NAMALWA (cell line): ENCODE measurements at regions not wholly inside any gene's neighbourhood (a gene's known extent, or its start where the extent isn't known, plus 50 kb on each side); places are given as distances from the start of the nearest gene placed in this dataset.
A peak's percentile ranks its signal among the peaks of the same experiment; 100 is the strongest.

Experiments
- DNase-seq: peaks from one replicate; pipeline ENCODE4 v3.0.0-alpha.2; 2015; ENCODE audit warnings: low spot score

- no peak for DNase-seq
Observed at GRCh38 chr1:9419369-9420041, 119.8 kb upstream of the SLC25A33 start.

- DNase-seq: peak; percentile 37
Observed at GRCh38 chr1:9420835-9421532, 118.3 kb upstream of the SLC25A33 start.

- no peak for DNase-seq
Observed at GRCh38 chr1:9421533-9421873, 117.8 kb upstream of the SLC25A33 start.

DNA sequence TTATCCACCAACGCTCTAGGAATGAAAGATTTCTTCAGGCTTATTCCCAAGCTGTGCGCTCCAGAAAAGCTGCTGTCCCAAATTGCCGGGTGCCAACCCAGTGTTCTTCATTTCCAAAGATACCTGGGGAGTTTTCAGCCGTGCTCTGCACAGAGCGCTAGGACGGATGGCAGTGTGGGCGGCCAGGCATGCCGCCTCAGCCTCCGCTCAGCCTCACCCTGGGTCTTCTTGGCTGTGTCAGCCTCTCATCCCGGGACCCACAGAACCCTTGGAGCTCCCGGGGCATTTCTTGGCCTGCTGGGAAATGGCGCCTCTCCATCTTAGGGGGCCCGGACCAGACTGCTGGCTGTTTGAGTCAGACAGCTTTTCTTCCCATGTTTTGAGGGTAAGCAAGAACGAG lies 116.9 kb upstream of the SLC25A33 start:
- no peak for DNase-seq

- DNase-seq: peak; percentile 60
Observed at GRCh38 chr1:9422911-9423505, 116.3 kb upstream of the SLC25A33 start.

GRCh38 chr1:9424261-9424660 lies 115.0 kb upstream of the SLC25A33 start:
- DNase-seq: no peak

DNA sequence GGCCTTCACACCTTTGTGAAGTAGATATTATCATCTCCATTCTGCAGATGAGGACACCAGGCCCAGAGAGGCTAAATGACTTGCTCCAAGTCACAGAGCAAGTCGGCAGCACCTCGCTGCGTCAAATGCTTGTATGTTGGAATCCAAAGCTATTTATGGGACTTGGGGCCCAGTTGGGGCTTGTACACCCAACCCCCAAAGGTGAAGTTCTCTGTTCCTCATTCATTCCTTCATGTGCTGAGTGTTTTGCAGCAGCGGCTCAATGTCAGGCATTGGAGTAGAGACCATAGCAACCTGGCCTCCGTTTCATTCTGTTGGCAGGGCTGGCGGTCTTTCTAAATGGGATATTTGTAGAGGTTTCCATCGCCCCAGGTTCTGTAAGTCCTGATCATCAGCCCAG lies 113.4 kb upstream of the SLC25A33 start:
- DNase-seq: peak; percentile 80

DNA sequence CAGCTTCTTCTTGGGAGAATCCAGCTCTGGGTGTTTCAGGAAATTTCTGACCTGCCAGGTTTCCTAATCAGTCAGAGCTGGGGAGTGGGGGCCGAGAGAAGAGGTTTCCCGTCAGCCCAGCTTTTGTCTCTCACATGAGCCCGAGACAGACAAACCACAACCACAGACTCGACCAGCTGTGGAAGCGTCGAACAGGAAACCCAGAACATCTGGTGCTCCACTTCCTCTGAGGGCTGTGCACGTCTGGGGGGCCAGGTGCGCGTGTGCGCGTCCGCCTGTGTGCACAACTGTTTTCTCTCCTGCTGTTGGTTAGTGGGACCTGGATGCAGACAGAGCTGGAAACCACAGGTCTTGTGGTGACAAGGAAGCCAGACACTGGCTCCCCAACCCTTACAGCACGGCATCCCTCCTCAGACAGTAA lies 113.0 kb upstream of the SLC25A33 start:
- peak; percentile 99 for DNase-seq

GRCh38 chr1:9427388-9427787 lies 111.9 kb upstream of the SLC25A33 start:
- peak; percentile 33 for DNase-seq

DNA sequence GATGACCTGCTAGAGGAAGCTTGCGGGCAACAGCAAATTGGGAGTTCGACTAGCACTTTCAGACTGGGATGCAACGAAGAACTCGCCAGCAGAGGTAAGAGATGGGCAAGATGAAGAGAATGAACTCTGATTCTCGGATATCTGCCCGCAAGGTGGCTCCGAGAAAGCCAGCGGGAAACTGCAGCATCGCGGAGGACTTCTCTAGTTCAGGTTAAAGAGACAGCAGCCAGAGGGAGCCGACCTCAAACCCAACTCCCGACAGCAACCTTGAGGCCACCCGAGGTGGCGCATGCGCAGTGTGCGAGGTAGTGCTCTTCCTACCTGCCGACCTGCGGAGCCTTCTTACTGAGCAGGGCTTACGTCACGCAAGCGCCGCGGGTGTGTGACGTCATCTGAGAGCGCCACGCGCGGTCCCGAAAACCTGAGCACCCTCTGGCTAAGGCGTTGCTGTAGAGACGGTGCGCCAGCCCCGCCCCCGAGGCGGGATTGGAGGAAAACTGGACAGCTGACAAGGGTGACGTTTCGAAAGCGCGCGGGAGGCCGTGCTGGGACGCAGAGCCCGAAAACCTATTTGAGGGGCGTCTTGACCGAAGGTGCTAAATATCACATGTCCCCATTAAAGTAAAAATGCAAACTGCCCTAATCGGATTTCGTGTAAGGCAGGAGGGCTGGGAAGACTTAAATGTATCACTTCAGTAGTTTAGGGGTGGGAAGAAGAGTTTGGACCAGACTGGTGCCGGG lies 110.5 kb upstream of the SLC25A33 start:
- DNase-seq: peak; percentile 100

DNA sequence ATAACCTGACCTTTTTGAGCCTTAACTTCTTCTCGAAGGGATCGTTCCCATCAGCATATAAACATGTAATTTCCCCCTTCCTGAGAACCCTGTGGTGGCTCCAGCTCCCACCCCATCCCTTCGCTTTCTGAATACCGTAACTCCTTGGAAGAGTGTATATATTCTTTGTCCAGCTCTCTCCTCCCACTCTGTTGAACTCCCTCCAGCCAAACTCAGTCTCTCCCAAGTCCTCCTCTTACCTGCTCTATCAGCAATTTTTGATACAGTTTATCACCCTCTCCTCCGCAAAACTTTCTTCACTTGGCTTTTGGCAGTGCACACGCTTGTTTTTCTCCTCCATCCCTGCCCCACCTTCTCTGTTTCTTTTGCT lies 109.9 kb upstream of the SLC25A33 start:
- no peak for DNase-seq

GRCh38 chr1:9434247-9435152 lies 104.8 kb upstream of the SLC25A33 start:
- DNase-seq: no peak

GRCh38 chr1:9435153-9435636 lies 104.1 kb upstream of the SLC25A33 start:
- DNase-seq: no peak

- DNase-seq: no peak
Observed at GRCh38 chr1:9435854-9436640, 103.2 kb upstream of the SLC25A33 start.

DNA sequence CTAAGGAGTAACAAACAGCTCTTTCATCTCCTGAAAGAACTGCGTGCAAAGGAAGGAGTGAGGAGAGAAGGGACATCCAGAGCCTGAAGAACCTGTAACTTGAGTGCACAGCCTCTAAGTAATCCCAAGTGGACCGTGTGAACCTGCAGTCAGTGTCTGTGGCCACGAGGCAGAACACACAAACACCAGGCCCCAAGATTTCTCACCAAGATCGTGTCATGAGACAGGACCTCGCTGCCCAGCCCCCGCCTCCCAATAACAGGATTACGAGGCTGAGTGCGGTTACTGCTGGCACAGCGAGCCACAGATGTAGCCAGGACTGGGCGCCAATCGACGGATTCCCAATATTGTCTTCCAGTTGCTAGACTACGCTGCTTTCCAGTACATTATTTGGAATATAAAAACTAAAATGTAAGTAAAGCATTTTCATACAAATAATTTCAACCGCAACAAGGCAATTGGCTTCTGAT lies 101.3 kb upstream of the SLC25A33 start:
- DNase-seq: no peak

GRCh38 chr1:9438431-9439073 lies 100.7 kb upstream of the SLC25A33 start:
- DNase-seq: no peak

DNA sequence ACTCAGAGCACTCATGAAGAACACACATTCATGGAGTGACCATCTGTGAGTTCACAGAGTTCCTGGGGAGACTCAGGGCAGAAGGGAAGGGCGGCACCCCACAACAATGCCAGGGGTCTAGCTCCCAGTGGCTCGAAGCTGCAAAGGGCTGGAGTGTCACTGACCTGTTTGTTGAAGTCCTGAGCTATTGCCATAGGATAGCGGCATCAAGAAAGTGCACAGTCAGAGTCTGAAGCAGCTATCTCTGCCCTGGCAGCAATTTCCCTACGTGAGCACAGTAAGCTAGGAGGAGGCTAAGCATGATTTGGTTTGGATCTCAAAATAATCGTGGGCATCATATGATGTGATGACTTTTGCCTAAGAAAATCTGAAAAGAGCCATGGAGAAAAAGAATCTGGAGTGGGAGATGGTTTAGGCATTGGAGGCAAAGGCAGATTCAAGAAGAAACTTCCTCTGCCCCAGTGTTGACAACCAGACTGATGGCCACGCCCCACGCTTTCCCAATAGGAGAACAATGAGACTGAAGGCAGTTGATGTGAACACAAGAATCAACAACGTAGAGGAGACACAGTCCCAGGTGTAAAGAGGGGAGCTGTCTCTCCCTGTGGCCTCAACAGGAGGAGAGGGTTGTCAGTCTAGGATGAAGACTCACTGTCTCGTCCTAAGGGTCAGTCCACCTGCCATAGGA lies 100.0 kb upstream of the SLC25A33 start:
- DNase-seq: no peak

DNA sequence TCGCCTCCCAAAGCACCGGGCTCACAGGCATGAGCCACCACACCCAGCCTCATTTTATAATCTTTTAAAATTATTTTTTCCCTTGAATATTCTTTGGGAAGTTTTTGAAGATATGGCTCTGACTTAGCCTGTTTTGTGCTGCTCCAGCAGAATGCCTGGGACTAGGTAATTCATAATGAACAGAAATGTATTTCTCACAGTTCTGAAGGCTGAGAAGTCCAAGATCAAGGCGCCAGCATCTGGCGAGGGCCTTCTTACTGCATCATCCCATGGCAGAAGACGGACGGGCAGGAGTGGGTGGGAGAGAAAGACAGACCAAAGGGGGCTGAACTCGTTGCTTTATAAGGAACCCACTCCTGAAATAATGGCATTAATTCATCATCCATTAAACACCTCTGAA lies 99.0 kb upstream of the SLC25A33 start:
- DNase-seq: no peak

DNA sequence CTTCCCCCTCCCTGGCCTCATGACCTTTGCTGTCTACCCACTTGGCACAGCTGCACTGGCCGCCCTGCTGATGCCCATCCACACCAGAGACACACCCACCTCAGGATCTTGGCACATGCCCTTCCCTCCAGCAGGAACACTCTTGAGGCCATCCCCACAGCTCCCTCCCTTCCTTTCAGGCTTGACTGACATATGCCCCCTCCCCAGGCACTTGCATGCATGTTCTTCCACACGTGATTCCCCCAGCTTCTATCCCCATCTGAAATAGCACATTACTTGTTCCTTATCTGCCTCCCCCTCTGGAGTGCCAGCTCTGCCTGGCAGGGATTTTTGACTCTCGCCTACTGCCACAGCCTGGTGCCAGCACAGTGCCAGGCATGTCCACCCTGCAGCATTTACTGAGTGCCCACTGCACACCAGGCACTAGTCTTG lies 98.5 kb upstream of the SLC25A33 start:
- DNase-seq: no peak
